Endodermal cell (in vitro differentiated cells): ENCODE measurements at regions not wholly inside any gene's neighbourhood (a gene's known extent, or its start where the extent isn't known, plus 50 kb on each side); places are given as distances from the start of the nearest gene placed in this dataset.

Experiments used
- DNase-seq: peaks from one replicate; pipeline ENCODE4 v3.0.0-alpha.2; 2017
- H3K27ac ChIP-seq: 2 replicates; pipeline ENCODE4 v1.5.1; 2013; ENCODE audit warnings: mild to moderate bottlenecking, low read depth, low read length, moderate library complexity
- H3K27me3 ChIP-seq: 2 replicates; pipeline ENCODE4 v1.6.1; 2013; ENCODE audit warnings: mild to moderate bottlenecking, low read length, moderate library complexity; ENCODE audit not compliant: insufficient read depth, control insufficient read depth, poor library complexity, severe bottlenecking
- H3K36me3 ChIP-seq: 2 replicates; pipeline ENCODE4 v1.7.0; 2013; ENCODE audit warnings: mild to moderate bottlenecking, low read length, moderate library complexity; ENCODE audit not compliant: control insufficient read depth, insufficient read depth
- H3K4me1 ChIP-seq: one replicate; pipeline ENCODE4 v1.7.0; 2013; ENCODE audit warnings: low read length; ENCODE audit not compliant: control insufficient read depth, insufficient read depth
- H3K4me3 ChIP-seq: 2 replicates; pipeline ENCODE4 v1.5.1; 2013; ENCODE audit warnings: mild to moderate bottlenecking, low read length, moderate library complexity
- H3K9ac ChIP-seq: 2 replicates; pipeline ENCODE4 v1.6.1; 2013; ENCODE audit warnings: mild to moderate bottlenecking, low read length, moderate library complexity; ENCODE audit not compliant: poor library complexity, severe bottlenecking; ENCODE audit errors: extremely low read depth
- H3K9me3 ChIP-seq: 2 replicates; pipeline ENCODE4 v1.6.1; 2013; ENCODE audit warnings: mild to moderate bottlenecking, low read length, moderate library complexity; ENCODE audit not compliant: control insufficient read depth
- H3K27ac Mint-ChIP-seq: 2 replicates; pipeline ENCODE4 v1.8.0; 2020; ENCODE audit warnings: mixed read lengths
- H3K27me3 Mint-ChIP-seq: 2 replicates; pipeline ENCODE4 v1.8.0; 2021; ENCODE audit warnings: mild to moderate bottlenecking, mixed read lengths; ENCODE audit not compliant: insufficient read depth
- H3K36me3 Mint-ChIP-seq: 2 replicates; pipeline ENCODE4 v1.8.0; 2020; ENCODE audit warnings: low read depth, mixed read lengths
- H3K4me1 Mint-ChIP-seq: 2 replicates; pipeline ENCODE4 v1.8.0; 2020; ENCODE audit warnings: mixed read lengths
- H3K4me3 Mint-ChIP-seq: 2 replicates; pipeline ENCODE4 v1.8.0; 2020; ENCODE audit warnings: mild to moderate bottlenecking, moderate library complexity, mixed read lengths
- H3K9me3 Mint-ChIP-seq: 2 replicates; pipeline ENCODE4 v1.8.0; 2020; ENCODE audit warnings: mild to moderate bottlenecking, mixed read lengths
- CTCF ChIP-seq: fragments of 200-600 bp; sonication (generic); conservative IDR thresholded peaks from 2 replicates; pipeline ENCODE4 v1.5.0; 2021; ENCODE audit warnings: antibody characterized with exemption, mild to moderate bottlenecking
- WGBS, 2 experiments: methylation state at CpG; one replicate each; pipeline versions ENCODE4 v1.1.5 to v1.1.7; 2013; ENCODE audit warnings: missing lambda C conversion rate in 2 of 2, mixed read lengths in 1 of 2; ENCODE audit not compliant: insufficient coverage in 1 of 2, insufficient read length in 1 of 2; 5-methylcytosine and 5-hydroxymethylcytosine counted together

- Mint-ChIP-seq H3K36me3 (no peaks in the 10 kb centered on the region), H3K9me3 (peaks cover 5% of the 10 kb centered on the region), H3K27me3 (peaks cover 14% of the 10 kb centered on the region), H3K27ac (no peak overlapping the region), H3K4me1 (peaks cover 9% of the 10 kb centered on the region), H3K4me3 (no peak overlapping the region)
- TF ChIP-seq CTCF = no peak
- WGBS, 2 experiments = 87 to 92% methylated on average over 6 to 7 of the region's 7 CpGs
- Histone ChIP-seq H3K27me3 (peaks cover 6% of the 10 kb centered on the region), H3K4me3 (no peak overlapping the region), H3K27ac (no peak overlapping the region), H3K9me3 (no peaks in the 10 kb centered on the region), H3K36me3 (no peaks in the 10 kb centered on the region), H3K9ac (no peak overlapping the region), H3K4me1 (no peaks in the 10 kb centered on the region)
- DNase-seq = no peak
Measured at GRCh38 chr6:108767418-108768165, 80.6 kb upstream of the ARMC2 start.

GRCh38 chr6:108768166-108768555, 80.1 kb upstream of the ARMC2 start:
- peaks cover 6% of the 10 kb centered on the region for H3K27me3 ChIP-seq

DNA sequence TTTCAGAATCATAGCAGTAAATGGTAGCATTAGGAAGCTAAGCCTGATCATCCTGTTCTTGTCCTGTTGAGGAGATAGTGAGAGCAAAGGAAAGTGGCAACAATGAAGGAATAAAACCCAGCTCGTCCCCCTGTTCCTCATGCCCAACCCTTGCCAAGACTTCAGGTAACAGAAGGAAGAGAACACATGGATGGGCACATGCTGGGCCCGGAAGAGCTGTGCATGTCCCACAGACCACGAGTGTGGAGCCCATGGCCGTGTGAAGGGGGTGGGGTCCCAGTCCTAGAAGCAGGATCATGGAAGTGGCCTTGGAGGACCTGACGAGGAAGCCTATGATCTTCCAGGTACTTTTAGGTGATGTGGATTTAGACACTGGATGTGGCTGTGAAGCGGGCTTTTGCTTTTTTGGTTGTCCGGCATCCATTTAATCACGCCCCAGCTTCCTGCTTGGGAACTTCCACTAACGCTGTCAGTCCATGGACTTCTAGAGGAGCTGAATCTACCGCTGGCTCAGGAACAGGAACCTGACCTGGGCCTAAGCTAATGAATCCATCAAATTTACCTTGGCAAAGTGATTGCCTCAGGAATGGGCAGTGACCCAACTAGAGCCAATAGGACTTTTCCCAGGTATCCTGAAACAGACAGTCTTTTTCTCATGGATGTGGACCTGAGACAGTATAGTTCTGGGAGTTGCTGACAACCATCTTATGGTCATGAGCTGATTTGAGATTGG, 79.3 kb upstream of the ARMC2 start:
- Mint-ChIP-seq H3K4me3 (no peak overlapping the region), H3K4me1 (peaks cover 9% of the 10 kb centered on the region), H3K27me3 (peaks cover 8% of the 10 kb centered on the region), H3K36me3 (no peaks in the 10 kb centered on the region), H3K9me3 (peaks cover 5% of the 10 kb centered on the region), H3K27ac (no peak overlapping the region)
- Histone ChIP-seq H3K27me3 (peaks cover 5% of the 10 kb centered on the region), H3K4me3 (no peak overlapping the region), H3K9me3 (no peaks in the 10 kb centered on the region), H3K9ac (no peak overlapping the region), H3K4me1 (no peaks in the 10 kb centered on the region), H3K27ac (no peak overlapping the region), H3K36me3 (no peaks in the 10 kb centered on the region)
- no peak for TF ChIP-seq CTCF
- DNase-seq = no peak
- WGBS, 2 experiments = 86 to 92% methylated on average over 9 to 10 of the region's 10 CpGs

More at GRCh38 chr6:108768166-108768555, 80.1 kb upstream of the ARMC2 start:
- Mint-ChIP-seq H3K4me1 (peaks cover 9% of the 10 kb centered on the region), H3K36me3 (no peaks in the 10 kb centered on the region), H3K4me3 (no peak overlapping the region), H3K27me3 (peaks cover 13% of the 10 kb centered on the region), H3K9me3 (peaks cover 5% of the 10 kb centered on the region), H3K27ac (no peak overlapping the region)
- no peaks in the 10 kb centered on the region for H3K36me3 ChIP-seq
- no peaks in the 10 kb centered on the region for H3K9me3 ChIP-seq
- 77 to 100% methylated on average over 1 of the region's 1 CpG for WGBS, 2 experiments
- no peak overlapping the region for H3K27ac ChIP-seq
- no peak overlapping the region for H3K9ac ChIP-seq
- H3K4me1 ChIP-seq = no peaks in the 10 kb centered on the region
- H3K4me3 ChIP-seq = no peak overlapping the region
- no peak for TF ChIP-seq CTCF
- DNase-seq = no peak
